ENCODE measurements at regions not wholly inside any gene's neighbourhood (a gene's known extent, or its start where the extent isn't known, plus 50 kb on each side); places are given as distances from the start of the nearest gene placed in this dataset.

DNA sequence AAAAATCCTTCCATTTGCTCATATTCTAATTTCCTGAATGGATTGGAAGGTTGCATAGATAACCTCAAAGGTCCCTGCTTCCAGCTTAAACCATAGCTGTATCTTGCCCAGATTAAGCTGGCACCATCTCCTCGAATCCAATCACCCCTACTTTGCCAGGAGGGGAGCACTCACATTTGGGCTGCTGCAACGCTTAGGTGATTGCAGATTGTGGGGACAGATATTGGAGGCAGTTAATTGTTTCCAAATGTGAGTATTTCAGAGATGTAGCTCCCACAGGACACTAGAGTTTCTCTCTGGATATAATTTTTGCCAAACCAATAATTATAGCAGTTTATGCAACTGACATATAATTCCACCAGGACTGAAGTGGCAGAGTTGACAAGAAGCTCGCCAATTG is 53.5 kb upstream of the ACSL1 start:
- no peaks in the 10 kb centered on the region for H3K79me2 ChIP-seq (ENCODE audit: control insufficient read depth, insufficient read depth, low read length)
- ChIA-PET SMC1A (ENCODE audit: uncharacterized antibody, unreplicated experiment) (no interaction called here), POLR2A (no interaction called here), RAD21 (ENCODE audit: unreplicated experiment) (no interaction called here), CTCF (no interaction called here)
- in situ Hi-C loops (cut with MboI): no loop called here
- H2AFZ ChIP-seq (ENCODE audit: control insufficient read depth, low read depth, low read length): no peak overlapping the region
- no peak for TF ChIP-seq STAT1 (conservative IDR thresholded peaks at IDR 0.05)
- no peak for TF ChIP-seq ZNF217 (IDR thresholded peaks at IDR 0.05)
- no peak for TF ChIP-seq HDAC2 (IDR thresholded peaks at IDR 0.05)
- no peak for TF ChIP-seq RAD21 (IDR thresholded peaks at IDR 0.05; ENCODE audit: insufficient read depth, low read depth, low read length)
- TF ChIP-seq, protein P1, sequence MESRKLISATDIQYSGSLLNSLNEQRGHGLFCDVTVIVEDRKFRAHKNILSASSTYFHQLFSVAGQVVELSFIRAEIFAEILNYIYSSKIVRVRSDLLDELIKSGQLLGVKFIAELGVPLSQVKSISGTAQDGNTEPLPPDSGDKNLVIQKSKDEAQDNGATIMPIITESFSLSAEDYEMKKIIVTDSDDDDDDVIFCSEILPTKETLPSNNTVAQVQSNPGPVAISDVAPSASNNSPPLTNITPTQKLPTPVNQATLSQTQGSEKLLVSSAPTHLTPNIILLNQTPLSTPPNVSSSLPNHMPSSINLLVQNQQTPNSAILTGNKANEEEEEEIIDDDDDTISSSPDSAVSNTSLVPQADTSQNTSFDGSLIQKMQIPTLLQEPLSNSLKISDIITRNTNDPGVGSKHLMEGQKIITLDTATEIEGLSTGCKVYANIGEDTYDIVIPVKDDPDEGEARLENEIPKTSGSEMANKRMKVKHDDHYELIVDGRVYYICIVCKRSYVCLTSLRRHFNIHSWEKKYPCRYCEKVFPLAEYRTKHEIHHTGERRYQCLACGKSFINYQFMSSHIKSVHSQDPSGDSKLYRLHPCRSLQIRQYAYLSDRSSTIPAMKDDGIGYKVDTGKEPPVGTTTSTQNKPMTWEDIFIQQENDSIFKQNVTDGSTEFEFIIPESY (IDR thresholded peaks at IDR 0.05): no peak
- TF ChIP-seq NR2F1 (conservative IDR thresholded peaks at IDR 0.05): no peak
- TF ChIP-seq RFX5 (IDR thresholded peaks at IDR 0.05; ENCODE audit: low read depth, low read length): no peak
- no peak for TF ChIP-seq EED (IDR thresholded peaks at IDR 0.05; ENCODE audit: low read depth)
- no peak for TF ChIP-seq ZSCAN29 (IDR thresholded peaks at IDR 0.05)
- no peak for TF ChIP-seq CBX5 (IDR thresholded peaks at IDR 0.05; ENCODE audit: low read depth)
- TF ChIP-seq IKZF1 (conservative IDR thresholded peaks at IDR 0.05): no peak
- TF ChIP-seq PRDM15 (CRISPR knock-in tag; IDR thresholded peaks at IDR 0.05): no peak
- TF ChIP-seq MTA2 (IDR thresholded peaks at IDR 0.05; ENCODE audit: low read depth): no peak
- TF ChIP-seq POLR2AphosphoS2 (IDR thresholded peaks at IDR 0.05; ENCODE audit: low read depth, low read length): no peak
- TF ChIP-seq, protein P2, sequence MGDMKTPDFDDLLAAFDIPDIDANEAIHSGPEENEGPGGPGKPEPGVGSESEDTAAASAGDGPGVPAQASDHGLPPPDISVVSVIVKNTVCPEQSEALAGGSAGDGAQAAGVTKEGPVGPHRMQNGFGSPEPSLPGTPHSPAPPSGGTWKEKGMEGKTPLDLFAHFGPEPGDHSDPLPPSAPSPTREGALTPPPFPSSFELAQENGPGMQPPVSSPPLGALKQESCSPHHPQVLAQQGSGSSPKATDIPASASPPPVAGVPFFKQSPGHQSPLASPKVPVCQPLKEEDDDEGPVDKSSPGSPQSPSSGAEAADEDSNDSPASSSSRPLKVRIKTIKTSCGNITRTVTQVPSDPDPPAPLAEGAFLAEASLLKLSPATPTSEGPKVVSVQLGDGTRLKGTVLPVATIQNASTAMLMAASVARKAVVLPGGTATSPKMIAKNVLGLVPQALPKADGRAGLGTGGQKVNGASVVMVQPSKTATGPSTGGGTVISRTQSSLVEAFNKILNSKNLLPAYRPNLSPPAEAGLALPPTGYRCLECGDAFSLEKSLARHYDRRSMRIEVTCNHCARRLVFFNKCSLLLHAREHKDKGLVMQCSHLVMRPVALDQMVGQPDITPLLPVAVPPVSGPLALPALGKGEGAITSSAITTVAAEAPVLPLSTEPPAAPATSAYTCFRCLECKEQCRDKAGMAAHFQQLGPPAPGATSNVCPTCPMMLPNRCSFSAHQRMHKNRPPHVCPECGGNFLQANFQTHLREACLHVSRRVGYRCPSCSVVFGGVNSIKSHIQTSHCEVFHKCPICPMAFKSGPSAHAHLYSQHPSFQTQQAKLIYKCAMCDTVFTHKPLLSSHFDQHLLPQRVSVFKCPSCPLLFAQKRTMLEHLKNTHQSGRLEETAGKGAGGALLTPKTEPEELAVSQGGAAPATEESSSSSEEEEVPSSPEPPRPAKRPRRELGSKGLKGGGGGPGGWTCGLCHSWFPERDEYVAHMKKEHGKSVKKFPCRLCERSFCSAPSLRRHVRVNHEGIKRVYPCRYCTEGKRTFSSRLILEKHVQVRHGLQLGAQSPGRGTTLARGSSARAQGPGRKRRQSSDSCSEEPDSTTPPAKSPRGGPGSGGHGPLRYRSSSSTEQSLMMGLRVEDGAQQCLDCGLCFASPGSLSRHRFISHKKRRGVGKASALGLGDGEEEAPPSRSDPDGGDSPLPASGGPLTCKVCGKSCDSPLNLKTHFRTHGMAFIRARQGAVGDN (IDR thresholded peaks at IDR 0.05): no peak
- DNase-seq (ENCODE audit: low read depth, low spot score) (no peak), ATAC-seq (no peak), FAIRE-seq (no peak)
- no peaks in the 10 kb centered on the region for H3K27me3 ChIP-seq (replicated peaks in 1 of 2; ENCODE audit: control insufficient read depth in 2 of 2, insufficient read depth in 2 of 2, low read length in 1 of 2)
- intact Hi-C loops (cut with micrococcal nuclease; ENCODE audit: unreplicated experiment): no loop called here
- no TSS peak for BruUV-seq (replicated peaks)
- no peaks in the 10 kb centered on the region for H3K4me1 ChIP-seq (ENCODE audit: control insufficient read depth, insufficient read depth, low read length)
- H3K9me3 ChIP-seq (replicated peaks; ENCODE audit: control insufficient read depth, insufficient read depth, low read length): no peaks in the 10 kb centered on the region
- H3K4me2 ChIP-seq (ENCODE audit: control insufficient read depth, insufficient read depth): no peak overlapping the region
- no peak overlapping the region for H3K9ac ChIP-seq (ENCODE audit: control insufficient read depth, insufficient read depth, low read length)
- H3K36me3 ChIP-seq (ENCODE audit: control insufficient read depth in 2 of 2, insufficient read depth in 2 of 2, low read length in 1 of 2): no peaks in the 10 kb centered on the region
- H3K27ac ChIP-seq (ENCODE audit: control insufficient read depth, insufficient read depth): no peak overlapping the region
- H4K20me1 ChIP-seq (ENCODE audit: control insufficient read depth, insufficient read depth): no peaks in the 10 kb centered on the region
- WGBS (ENCODE audit: insufficient coverage, insufficient replicate concordance, low lambda C conversion rate, missing lambda C conversion rate): 32% methylated on average over 3 of the region's 3 CpGs
- H3K4me3 ChIP-seq: no peak overlapping the region
